ENCODE measurements at regions not wholly inside any gene's neighbourhood (a gene's known extent, or its start where the extent isn't known, plus 50 kb on each side); places are given as distances from the start of the nearest gene placed in this dataset.

DNA sequence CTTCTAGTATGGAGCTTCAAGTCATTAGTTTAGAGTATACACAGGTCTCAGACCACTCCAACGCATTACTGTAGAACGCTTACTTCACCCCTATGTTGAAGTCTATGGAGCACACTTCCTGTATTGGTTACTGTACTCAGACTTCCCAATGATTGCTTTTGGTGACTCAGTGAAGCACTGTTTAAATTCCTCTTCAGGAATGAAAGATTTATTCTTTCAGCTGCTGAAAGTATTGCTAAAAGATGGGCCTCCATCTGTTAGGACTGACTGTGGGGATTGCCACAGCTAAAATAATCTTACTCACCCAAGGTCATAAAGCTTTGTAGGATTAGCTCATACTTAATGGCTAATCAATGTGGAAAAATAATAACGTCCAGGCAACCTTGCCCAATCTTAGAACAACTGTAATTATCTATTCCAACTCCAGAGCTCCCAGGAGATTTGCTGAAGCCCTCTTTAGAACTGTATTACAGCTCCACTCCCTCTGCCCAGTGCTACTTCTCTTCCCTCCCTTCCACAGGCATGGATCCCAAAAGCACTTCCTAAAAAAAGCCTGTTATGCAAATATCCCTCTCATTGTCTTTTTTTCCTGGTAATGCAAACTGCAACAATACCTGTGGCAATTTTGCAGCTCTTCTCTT lies 281.9 kb upstream of the HS3ST1 start (continued):
- no peak for TF ChIP-seq E2F6 (IDR thresholded peaks at IDR 0.05; ENCODE audit: borderline replicate concordance, low read depth)

- H3K9me3 ChIP-seq: no peaks in the 10 kb centered on the region
- POLR2A ChIA-PET: no interaction called here
- TF ChIP-seq ATOH8 (CRISPR knock-in tag; IDR thresholded peaks at IDR 0.05; ENCODE audit: low read depth) (no peak), HDAC2 (IDR thresholded peaks at IDR 0.05) (no peak), CBX2 (IDR thresholded peaks at IDR 0.05; ENCODE audit: borderline replicate concordance, low read depth) (no peak), NFE2L2 (conservative IDR thresholded peaks at IDR 0.05; ENCODE audit: low read length) (no peak), EHF (CRISPR knock-in tag; IDR thresholded peaks at IDR 0.05) (no peak), CEBPB (IDR thresholded peaks at IDR 0.05) (no peak), NPAS2 (CRISPR knock-in tag; IDR thresholded peaks at IDR 0.05; ENCODE audit: borderline replicate concordance) (no peak), KDM5A (IDR thresholded peaks at IDR 0.05) (no peak), KDM1A (IDR thresholded peaks at IDR 0.05; ENCODE audit: low read depth) (no peak), HES2 (IDR thresholded peaks at IDR 0.05) (no peak), TFCP2L1 (CRISPR knock-in tag; IDR thresholded peaks at IDR 0.05) (no peak), HMGXB4 (CRISPR knock-in tag; IDR thresholded peaks at IDR 0.05; ENCODE audit: borderline replicate concordance) (no peak), HEYL (CRISPR knock-in tag; IDR thresholded peaks at IDR 0.05) (no peak), EHMT2 (IDR thresholded peaks at IDR 0.05; ENCODE audit: low read depth) (no peak), FOSL2 (IDR thresholded peaks at IDR 0.05) (no peak), FOSL2 (CRISPR knock-in tag; IDR thresholded peaks at IDR 0.05) (no peak)
- TF ChIP-seq, protein P1, sequence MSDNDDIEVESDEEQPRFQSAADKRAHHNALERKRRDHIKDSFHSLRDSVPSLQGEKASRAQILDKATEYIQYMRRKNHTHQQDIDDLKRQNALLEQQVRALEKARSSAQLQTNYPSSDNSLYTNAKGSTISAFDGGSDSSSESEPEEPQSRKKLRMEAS (IDR thresholded peaks at IDR 0.05): no peak
- TF ChIP-seq, protein P2, sequence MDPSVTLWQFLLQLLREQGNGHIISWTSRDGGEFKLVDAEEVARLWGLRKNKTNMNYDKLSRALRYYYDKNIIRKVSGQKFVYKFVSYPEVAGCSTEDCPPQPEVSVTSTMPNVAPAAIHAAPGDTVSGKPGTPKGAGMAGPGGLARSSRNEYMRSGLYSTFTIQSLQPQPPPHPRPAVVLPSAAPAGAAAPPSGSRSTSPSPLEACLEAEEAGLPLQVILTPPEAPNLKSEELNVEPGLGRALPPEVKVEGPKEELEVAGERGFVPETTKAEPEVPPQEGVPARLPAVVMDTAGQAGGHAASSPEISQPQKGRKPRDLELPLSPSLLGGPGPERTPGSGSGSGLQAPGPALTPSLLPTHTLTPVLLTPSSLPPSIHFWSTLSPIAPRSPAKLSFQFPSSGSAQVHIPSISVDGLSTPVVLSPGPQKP (IDR thresholded peaks at IDR 0.05; ENCODE audit: low read depth, low read length): no peak
- H3K4me1 ChIP-seq: no peaks in the 10 kb centered on the region
- 0% methylated on average over 1 of the region's 1 CpG for WGBS (ENCODE audit: missing lambda C conversion rate)
- ATAC-seq (no peak), FAIRE-seq (no peak), DNase-seq (ENCODE audit: low read depth in 1 of 2, low spot score in 1 of 2) (no peak)
- no peak overlapping the region for H3K4me2 ChIP-seq
- CTCF ChIA-PET: no interaction called here
- H3K4me3 ChIP-seq: no peak overlapping the region
- H3K27ac ChIP-seq: no peak overlapping the region
Observed at GRCh38 chr4:11704186-11704830, 275.6 kb upstream of the HS3ST1 start.
